ENCODE measurements at regions not wholly inside any gene's neighbourhood (a gene's known extent, or its start where the extent isn't known, plus 50 kb on each side); places are given as distances from the start of the nearest gene placed in this dataset.

DNA sequence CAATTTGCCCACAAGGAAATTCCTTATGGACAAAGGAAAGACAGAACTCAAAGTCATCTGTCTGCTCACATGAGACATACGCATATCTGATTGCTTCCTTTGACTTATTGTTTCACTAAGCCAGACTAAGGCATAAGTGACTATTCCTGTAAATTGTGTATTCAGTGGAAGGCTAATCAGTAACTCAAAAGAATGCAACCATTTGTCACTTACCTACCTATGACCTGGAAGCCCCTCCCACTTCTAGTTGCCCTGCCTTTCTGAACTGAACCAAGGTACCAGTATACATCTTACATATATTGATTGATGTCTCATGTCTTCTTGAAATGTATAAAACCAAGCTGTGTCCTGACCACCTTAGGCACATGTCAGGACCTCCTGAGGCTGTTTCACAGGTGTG lies 53.5 kb upstream of the PROK2 start:
- no peak overlapping the region for H3K4me3 ChIP-seq (ENCODE audit: low read depth, low read length)
- no peak for TF ChIP-seq MYC (IDR thresholded peaks at IDR 0.05; ENCODE audit: low read depth, low read length)
- TF ChIP-seq POLR2A (IDR thresholded peaks at IDR 0.05; ENCODE audit: extremely low read depth, insufficient read length) = no peak
- TF ChIP-seq, protein P1, sequence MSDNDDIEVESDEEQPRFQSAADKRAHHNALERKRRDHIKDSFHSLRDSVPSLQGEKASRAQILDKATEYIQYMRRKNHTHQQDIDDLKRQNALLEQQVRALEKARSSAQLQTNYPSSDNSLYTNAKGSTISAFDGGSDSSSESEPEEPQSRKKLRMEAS (IDR thresholded peaks at IDR 0.05; ENCODE audit: low read depth, low read length) = no peak
- TF ChIP-seq, protein P2, sequence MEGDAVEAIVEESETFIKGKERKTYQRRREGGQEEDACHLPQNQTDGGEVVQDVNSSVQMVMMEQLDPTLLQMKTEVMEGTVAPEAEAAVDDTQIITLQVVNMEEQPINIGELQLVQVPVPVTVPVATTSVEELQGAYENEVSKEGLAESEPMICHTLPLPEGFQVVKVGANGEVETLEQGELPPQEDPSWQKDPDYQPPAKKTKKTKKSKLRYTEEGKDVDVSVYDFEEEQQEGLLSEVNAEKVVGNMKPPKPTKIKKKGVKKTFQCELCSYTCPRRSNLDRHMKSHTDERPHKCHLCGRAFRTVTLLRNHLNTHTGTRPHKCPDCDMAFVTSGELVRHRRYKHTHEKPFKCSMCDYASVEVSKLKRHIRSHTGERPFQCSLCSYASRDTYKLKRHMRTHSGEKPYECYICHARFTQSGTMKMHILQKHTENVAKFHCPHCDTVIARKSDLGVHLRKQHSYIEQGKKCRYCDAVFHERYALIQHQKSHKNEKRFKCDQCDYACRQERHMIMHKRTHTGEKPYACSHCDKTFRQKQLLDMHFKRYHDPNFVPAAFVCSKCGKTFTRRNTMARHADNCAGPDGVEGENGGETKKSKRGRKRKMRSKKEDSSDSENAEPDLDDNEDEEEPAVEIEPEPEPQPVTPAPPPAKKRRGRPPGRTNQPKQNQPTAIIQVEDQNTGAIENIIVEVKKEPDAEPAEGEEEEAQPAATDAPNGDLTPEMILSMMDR (IDR thresholded peaks at IDR 0.05; ENCODE audit: low read depth, low read length) = no peak
- no peak for DNase-seq (ENCODE audit: low read depth)
